Activated CD4-positive, alpha-beta T cell treated with anti-CD3 and anti-CD28 coated beads, Interleukin-2, amount 50 U/mL, for 16 hours (primary cell): ENCODE measurements at regions not wholly inside any gene's neighbourhood (a gene's known extent, or its start where the extent isn't known, plus 50 kb on each side); places are given as distances from the start of the nearest gene placed in this dataset.

ENCODE experiments used
- DNase-seq: peaks from one replicate; pipeline ENCODE4 v3.0.0-alpha.2; 2020

- no peak for DNase-seq
Measured at GRCh38 chr3:25019506-25019905, 408.6 kb upstream of the RARB start.

- DNase-seq = no peak
Measured at GRCh38 chr3:25021816-25022215, 406.2 kb upstream of the RARB start.

GRCh38 chr3:25023876-25024275 is 404.2 kb upstream of the RARB start:
- DNase-seq = no peak

- no peak for DNase-seq
Measured at GRCh38 chr3:25025236-25025635, 402.8 kb upstream of the RARB start.

- no peak for DNase-seq
Measured at GRCh38 chr3:25027650-25028049, 400.4 kb upstream of the RARB start.

GRCh38 chr3:25029820-25030219 is 398.2 kb upstream of the RARB start:
- no peak for DNase-seq

GRCh38 chr3:25032344-25032743 is 395.7 kb upstream of the RARB start:
- DNase-seq = no peak

GRCh38 chr3:25033407-25034029 is 394.5 kb upstream of the RARB start:
- DNase-seq = peak; percentile 47

- no peak for DNase-seq
Measured at GRCh38 chr3:25035526-25035925, 392.5 kb upstream of the RARB start.

GRCh38 chr3:25036633-25037032 is 391.4 kb upstream of the RARB start:
- DNase-seq = no peak

- DNase-seq = no peak
Measured at GRCh38 chr3:25037049-25037547, 391.0 kb upstream of the RARB start.

- no peak for DNase-seq
Measured at GRCh38 chr3:25038271-25038670, 389.8 kb upstream of the RARB start.

- DNase-seq = no peak
Measured at GRCh38 chr3:25038922-25039321, 389.1 kb upstream of the RARB start.

GRCh38 chr3:25040748-25041147 is 387.3 kb upstream of the RARB start:
- DNase-seq = no peak

- DNase-seq = no peak
Measured at GRCh38 chr3:25041871-25042584, 386.0 kb upstream of the RARB start.

- DNase-seq = no peak
Measured at GRCh38 chr3:25043177-25043576, 384.9 kb upstream of the RARB start.

GRCh38 chr3:25043749-25044148 is 384.3 kb upstream of the RARB start:
- no peak for DNase-seq

GRCh38 chr3:25044762-25045710 is 383.0 kb upstream of the RARB start:
- no peak for DNase-seq

- no peak for DNase-seq
Measured at GRCh38 chr3:25046911-25047771, 380.9 kb upstream of the RARB start.

- no peak for DNase-seq
Measured at GRCh38 chr3:25049304-25049703, 378.8 kb upstream of the RARB start.

- no peak for DNase-seq
Measured at GRCh38 chr3:25053360-25053759, 374.7 kb upstream of the RARB start.

GRCh38 chr3:25056036-25056755 is 371.9 kb upstream of the RARB start:
- DNase-seq = no peak
